NK-92 treated with Interleukin-12 subunit alpha and Interleukin-12 subunit beta, amount 100 ng/mL, for 24 hours (cell line): ENCODE measurements at regions not wholly inside any gene's neighbourhood (a gene's known extent, or its start where the extent isn't known, plus 50 kb on each side); places are given as distances from the start of the nearest gene placed in this dataset.

Experiments
- DNase-seq: peaks from one replicate; lab custom pipeline; 2025; lab: John Stamatoyannopoulos, UW

DNA sequence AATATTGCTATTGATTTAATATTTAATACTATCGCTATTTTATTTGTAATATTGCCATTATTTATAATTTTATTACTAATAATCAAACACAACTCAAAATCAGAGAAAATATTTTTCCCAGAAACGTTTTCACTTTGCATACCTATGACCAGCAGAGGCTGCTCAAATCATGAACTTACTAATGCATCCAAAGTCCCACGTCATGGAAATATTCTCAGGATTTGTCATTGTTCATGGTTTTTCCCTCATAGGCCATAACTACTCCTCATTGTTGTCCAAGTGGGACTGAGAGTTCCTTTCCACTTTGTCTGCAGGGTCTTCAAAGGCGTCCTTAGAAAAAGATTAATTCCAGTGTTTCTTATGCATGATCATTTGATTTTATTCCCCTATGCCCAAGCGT is 344.8 kb downstream of the THBS2 start:
- no peak for DNase-seq

DNA sequence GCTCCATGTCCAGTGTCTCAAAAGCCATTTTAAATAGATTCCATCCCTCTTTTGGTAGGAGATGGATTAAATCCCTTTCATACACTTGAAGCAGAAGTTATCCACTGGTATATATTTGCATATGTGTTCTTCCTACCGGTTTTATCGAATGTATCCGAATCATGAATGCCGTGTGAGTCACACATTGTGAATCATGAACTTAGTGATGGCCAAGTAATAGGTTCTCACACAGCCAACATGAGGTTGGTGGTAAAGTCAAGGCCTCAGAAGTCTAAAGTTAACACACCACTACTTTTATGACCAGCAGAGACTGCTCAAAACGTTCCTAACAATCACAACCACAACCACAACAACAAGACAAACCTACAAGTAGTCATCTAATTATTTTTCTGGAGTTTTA is 345.5 kb downstream of the THBS2 start:
- no peak for DNase-seq

GRCh38 chr6:168906391-168906790 is 347.3 kb downstream of the THBS2 start:
- DNase-seq: no peak

GRCh38 chr6:168905451-168906090 is 348.1 kb downstream of the THBS2 start:
- peak; percentile 61 for DNase-seq

DNA sequence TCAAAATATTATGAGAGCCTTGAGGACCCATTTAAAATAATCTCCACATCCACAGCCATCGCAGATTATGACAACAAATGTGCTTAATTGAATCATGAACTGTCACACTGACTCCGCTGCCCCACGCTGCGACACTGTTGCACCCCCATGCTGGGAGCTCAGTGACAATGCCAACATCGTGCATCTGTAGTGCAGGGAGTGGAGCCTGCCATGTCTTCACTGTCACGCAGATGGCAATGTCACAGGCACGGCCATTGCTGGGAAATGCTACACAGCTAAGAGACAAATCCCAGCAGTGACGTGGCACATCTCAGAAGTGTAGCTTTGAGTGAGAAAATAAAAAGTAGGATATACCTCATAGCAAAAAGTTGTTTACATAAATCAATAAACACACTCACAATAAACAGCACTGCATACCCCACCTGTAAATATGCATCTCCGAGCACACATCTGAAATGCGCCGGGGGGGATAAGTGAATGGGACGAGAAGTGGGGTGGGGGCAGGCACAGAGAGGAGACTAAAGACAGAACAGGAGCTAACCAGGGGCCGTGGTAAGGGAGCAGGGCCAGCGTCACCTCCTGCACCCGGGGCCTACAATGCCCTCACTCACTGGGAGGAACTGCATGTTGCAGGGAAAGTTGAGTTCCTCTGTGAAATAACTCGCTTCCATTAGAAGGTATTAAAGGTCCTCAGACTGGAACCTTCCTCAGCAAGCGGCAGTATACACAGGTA is 349.9 kb downstream of the THBS2 start:
- DNase-seq: no peak

DNA sequence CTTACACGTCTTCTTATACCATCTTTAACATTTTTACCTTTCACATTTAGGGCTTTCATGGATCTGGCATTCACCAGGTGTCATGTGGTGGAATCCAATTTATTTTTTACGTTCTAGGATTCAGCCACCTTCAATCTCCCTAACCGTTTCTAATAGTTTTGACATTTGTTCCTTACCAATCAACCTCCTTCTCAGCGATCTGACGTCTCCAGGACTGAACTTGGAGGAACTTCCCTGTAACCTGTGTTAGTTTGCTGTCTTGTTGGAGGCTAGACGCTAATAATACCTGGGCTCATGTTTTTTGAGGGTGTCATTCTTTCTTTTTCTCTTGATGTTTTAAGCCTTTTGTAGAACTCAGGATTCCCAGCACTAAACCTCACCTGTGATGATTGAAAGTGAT is 351.6 kb downstream of the THBS2 start:
- no peak for DNase-seq

- DNase-seq: no peak
Observed at GRCh38 chr6:168901076-168901475, 352.6 kb downstream of the THBS2 start.

DNA sequence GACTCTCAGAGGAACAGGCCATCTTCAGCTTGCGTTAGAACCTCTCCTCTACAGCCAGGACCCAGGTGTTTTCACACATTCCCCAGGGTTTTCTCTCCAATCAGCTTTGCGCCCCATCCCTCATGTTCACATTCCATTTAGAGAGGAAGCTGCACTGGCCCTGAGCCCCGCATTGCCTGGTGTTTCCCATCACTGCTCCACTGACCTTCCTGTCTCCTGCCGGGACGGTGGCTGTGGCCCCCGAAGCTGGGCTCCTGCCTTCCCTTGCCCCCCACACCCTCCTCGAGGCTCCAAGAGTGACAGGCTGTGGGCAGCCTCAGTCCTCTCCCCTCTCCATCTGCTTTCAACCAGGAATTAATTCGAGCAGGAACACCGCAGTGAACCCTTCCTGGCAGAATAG is 357.3 kb downstream of the THBS2 start:
- DNase-seq: no peak

GRCh38 chr6:168895102-168895812 is 358.4 kb downstream of the THBS2 start:
- DNase-seq: peak; percentile 63

DNA sequence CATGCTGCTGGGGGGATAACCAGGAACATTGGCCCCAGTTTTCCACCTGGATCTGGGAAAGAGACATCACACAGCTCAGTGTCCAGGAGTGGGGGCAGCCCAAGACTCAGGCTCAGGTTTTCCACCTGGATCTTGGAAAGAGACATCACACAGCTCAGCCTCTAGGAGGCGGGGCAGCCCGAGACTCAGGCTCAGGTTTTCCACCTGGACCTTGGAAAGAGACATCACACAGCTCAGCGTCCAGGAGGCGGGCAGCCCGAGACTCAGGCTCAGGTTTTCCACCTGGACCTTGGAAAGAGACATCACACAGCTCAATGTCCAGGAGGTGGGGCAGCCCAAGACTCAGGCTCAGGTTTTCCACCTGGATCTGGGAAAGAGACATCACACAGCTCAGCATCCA is 361.6 kb downstream of the THBS2 start:
- no peak for DNase-seq

DNA sequence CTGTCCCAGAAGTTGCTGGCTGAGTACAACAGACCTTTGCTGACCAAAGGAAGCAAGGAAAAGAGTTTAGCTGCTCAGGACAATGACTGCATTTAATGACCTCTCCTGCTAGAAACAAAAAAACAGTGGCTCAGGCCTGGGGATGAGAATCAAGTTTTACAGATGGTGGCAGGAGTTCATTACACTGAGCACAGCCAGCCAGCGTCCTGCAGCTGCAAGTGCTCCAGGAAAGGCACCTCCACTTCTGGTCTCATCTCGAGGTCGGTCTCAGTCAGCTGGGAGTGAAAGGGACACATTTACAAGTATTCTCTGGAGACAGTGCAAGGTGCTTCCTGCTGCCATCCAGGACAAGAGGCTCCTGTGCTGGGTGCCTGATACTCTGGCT is 362.7 kb downstream of the THBS2 start:
- no peak for DNase-seq

DNA sequence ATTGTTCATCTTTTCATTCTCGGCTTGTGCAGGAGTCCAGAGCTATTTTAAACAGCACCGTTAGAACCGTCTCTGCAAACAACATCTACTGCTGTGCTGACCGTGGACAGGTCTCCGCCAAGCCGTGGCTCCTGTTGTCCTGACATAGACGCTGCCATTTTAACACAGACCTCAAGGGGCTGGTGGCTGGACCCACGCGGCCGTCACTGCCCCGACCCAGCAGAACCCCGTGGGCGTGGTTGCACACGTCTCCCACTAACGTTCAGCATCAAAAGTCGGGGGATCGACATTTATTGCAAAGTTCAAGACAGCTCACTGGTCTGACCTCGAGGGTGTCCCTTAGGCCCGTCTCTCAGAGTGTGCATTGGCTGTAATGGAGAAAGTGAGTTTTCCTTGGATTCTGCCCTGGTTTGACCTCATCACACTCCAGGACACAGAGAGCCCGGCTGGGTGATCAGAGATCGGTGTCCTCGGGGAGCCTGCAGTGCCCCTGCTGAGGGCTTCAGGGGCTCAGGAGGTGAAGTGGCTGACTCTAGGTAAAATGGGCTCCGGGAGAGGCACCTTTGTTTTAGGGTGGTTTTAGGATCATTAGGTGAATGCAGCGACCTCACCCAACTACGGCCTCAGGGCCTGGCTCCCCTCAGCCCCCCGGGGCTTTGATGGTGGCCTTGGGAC is 363.2 kb downstream of the THBS2 start:
- DNase-seq: no peak

- no peak for DNase-seq
Observed at GRCh38 chr6:168888786-168889345, 364.8 kb downstream of the THBS2 start.

- DNase-seq: no peak
Observed at GRCh38 chr6:168888102-168888501, 365.5 kb downstream of the THBS2 start.

DNA sequence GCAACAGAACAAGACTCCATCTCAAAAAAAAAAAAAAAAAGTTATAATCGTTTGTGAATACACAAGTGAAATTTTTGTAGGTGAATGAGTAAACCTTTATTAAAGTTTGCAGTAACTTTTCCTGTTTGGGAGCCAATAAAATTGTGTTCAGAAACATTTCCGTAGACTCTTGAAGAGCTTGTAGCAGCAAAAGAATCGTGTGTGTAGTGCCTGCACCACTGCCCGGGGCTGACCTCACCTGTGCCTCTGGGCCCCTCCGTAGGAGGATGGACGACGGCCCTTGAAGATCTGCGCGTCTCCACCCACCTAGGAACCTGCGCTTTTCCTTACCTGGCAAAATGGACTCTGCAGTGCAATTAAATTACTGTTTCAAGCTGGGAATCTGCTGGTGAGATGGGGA is 366.0 kb downstream of the THBS2 start:
- no peak for DNase-seq

GRCh38 chr6:168886964-168887363 is 366.7 kb downstream of the THBS2 start:
- no peak for DNase-seq

- DNase-seq: no peak
Observed at GRCh38 chr6:168885751-168886742, 367.6 kb downstream of the THBS2 start.

DNA sequence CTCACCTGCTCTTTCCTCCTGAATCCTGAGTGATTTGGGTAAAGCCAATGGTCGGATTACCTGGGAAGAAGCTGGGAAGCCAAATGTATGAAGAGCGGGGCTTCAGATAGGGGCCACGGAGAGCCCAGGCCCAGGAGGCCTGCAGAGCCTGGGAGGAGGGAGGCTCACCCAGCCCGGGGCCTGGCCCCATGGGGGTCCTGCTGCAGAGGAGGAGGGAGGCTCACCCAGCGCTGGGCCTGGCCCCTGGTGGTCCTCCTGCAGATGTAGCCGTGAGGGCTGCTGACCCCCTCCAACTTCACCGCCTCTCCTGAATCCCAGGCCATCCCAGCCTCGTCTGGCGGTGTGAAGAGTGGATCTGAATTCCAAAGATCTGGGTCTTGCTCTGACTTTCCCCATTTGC is 368.4 kb downstream of the THBS2 start:
- DNase-seq: no peak

DNA sequence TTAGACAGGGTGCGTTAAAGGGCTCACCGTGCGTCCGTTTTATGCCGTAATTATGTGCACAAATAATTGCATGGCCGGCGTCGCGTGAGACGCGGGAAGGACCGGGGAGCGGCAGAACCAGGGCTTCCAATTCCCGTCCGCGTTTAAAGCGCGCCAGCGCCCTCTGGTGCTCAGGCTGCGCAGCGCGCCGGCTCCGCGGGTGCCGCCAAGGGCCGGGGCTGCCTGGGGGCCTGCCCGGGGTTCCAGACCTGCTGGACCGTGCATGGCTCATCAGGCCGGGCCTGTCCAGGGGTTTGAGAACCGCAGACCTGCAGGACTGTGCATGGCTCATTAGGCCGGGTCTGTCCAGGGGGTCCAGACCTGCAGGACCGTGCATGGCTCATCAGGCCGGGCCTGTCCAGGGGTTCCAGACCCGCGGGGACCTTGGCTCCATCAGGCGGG is 369.0 kb downstream of the THBS2 start:
- peak; percentile 32 for DNase-seq

DNA sequence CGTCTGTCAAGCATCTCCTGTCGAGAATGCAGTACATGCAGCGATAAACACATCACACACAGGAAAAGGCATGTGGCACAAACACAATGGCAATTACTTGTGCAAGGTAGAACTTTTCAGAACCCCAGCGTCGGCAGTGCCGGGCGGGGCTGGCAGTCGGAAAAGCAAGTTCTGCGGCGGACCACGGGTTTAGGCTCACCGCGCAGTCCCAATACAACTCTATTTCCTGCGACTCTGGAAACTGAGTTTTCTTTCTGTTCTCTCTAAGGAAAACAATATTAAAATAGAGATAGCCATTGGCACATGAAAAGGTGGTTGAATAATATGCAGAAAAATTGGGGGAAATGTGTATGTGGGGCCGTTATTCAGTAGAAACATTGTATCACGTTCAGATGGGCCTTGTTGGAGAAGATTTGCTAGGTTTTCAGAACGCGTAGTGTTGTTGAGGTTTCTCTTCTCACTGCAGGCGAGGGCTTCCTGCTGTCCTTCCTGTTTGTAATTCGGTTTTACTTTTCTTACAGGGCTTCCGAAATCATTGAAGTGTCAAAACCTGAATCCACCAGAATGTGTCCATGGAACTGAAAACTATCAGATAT is 369.5 kb downstream of the THBS2 start:
- DNase-seq: no peak
